GM21447 (cell line): ENCODE measurements at regions not wholly inside any gene's neighbourhood (a gene's known extent, or its start where the extent isn't known, plus 50 kb on each side); places are given as distances from the start of the nearest gene placed in this dataset.

ENCODE experiments used
- ATAC-seq: cut with Tn5 transposase; IDR thresholded peaks from one replicate; pipeline ENCODE4 v1.9.1; 2021; ENCODE audit not compliant: unreplicated experiment

GRCh38 chr3:150040097-150040496, 69.4 kb upstream of the PFN2 start:
- no peak for ATAC-seq

GRCh38 chr3:150038830-150039229, 68.1 kb upstream of the PFN2 start:
- no peak for ATAC-seq

GRCh38 chr3:150036780-150037179, 66.1 kb upstream of the PFN2 start:
- ATAC-seq, result no peak

GRCh38 chr3:150035910-150036612, 65.4 kb upstream of the PFN2 start:
- no peak for ATAC-seq

- no peak for ATAC-seq
Measured at GRCh38 chr3:150035301-150035779, 64.6 kb upstream of the PFN2 start.

GRCh38 chr3:150033721-150034120, 63.0 kb upstream of the PFN2 start:
- no peak for ATAC-seq

- no peak for ATAC-seq
Measured at GRCh38 chr3:150030841-150031240, 60.1 kb upstream of the PFN2 start.

GRCh38 chr3:150023239-150023636, 52.5 kb upstream of the PFN2 start:
- ATAC-seq, result no peak

- no peak for ATAC-seq
Measured at GRCh38 chr3:150022381-150023238, 51.9 kb upstream of the PFN2 start.

- ATAC-seq, result no peak
Measured at GRCh38 chr3:150020527-150020926, 49.8 kb upstream of the PFN2 start.
